ENCODE measurements at regions not wholly inside any gene's neighbourhood (a gene's known extent, or its start where the extent isn't known, plus 50 kb on each side); places are given as distances from the start of the nearest gene placed in this dataset.

- DNase-seq (ENCODE audit: low spot score) = no peak
Measured at GRCh38 chr4:43959976-43960375, 488.6 kb downstream of the KCTD8 start.

DNA sequence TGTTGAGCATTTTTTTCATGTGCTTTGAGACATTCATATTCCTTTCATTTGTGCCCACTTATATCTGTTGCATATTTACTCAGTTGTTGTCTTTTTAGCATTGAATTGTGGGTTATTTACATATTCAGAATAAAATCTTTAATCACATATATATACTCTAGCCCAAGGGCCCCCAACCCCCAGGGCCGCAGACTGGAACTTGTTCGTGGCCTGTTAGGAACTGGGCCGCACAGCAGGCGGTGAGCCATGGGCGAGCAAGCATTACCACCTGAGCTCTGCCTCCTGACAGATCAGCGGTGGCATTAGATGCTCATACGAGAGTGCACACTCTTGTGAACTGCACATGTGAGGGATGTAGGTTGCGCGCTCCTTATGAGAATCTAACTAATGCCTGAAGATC lies 480.6 kb downstream of the KCTD8 start:
- DNase-seq (ENCODE audit: low spot score) = no peak

- no peak for DNase-seq (ENCODE audit: low spot score)
Measured at GRCh38 chr4:43983610-43984009, 465.0 kb downstream of the KCTD8 start.

GRCh38 chr4:43987331-43987944 lies 461.2 kb downstream of the KCTD8 start:
- no peak for DNase-seq (ENCODE audit: low spot score)

DNA sequence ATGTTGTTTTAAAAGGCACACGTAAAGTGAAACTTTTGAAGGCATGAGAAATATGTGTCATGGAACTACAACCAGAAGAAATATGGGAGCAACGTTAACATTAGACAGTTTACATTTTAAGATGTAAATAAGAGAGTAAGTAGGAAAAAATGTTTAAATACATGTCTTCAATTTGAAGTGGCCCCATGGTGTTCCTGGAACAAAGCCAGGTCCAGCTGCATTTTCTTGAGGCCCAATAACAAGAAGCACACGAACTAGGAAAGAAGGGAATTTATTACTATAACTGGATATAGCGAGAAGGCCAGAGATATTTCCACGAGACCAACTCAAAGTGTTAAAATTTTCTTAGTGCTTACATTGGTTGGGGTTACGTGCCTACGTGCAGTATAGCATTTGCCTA lies 458.1 kb downstream of the KCTD8 start:
- DNase-seq (ENCODE audit: low spot score) = no peak

DNA sequence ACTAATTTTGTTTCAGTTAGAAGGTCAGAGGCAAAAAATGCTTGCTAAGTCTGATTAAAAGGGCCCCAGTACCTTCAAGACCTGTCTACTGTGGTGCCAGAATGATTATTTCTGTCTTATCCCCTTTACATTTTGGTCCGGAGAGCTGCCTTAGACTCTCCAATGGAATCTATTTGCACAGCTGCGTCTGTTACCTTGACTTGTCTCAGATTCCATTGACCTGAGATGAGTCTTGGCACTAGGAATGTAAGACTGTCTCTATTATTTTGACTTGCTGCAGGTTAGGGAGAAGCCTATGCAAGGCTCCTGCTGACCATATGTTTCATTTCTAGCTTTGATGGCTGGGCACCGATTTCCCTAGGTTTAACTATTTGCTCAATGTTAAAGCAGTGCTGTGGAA lies 457.6 kb downstream of the KCTD8 start:
- DNase-seq (ENCODE audit: low spot score) = no peak

DNA sequence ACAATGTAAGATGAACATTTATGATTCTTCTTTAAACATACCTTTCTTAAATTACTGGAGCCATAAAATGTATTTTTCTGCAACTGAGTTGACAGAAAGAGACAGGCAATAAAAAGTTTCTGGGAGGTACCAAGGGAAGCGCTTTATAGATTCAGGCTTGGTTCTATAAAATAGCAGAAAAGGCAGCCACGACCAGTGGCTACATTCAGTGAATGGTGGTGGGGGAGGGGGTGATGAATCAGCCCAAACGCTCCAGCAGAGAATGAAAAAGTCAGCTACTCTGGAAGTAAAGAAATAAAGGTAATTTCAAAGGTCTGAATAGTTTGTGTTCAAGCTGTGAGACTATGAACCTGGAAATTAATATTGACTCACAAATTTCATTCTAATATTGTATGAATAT lies 456.1 kb downstream of the KCTD8 start:
- DNase-seq (ENCODE audit: low spot score) = no peak

DNA sequence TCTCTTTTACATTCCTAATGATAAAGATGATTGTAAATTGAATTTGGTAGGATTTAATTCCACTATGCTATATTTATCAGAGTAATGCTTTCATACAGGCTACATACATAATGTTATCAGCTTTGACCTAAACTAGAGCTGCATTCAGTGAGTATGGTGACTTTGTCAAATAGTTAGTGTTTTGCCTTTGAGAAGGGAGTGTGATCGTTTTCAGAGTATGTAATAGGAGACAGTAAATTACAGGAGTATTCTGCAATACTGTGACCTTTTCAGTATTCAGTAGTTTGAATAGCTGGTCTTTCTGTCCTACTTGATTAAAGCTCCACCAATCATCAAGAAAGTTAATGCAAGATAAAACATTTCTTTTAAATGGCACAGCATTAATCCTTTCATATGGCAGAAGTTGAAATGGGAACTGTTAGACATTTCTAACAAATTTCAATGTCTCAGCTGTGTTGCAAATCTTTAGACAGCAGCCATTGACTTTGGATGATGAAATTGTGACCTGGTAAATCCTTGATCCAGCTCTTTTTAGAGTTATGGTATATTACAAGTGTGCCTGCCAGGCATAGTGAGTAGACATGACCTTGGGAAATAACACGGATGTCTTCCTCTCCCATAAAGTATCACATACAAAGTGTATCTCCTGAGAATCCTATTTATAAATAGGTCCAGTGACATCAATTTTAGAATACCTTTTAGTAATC lies 455.3 kb downstream of the KCTD8 start:
- no peak for DNase-seq (ENCODE audit: low spot score)

- DNase-seq (ENCODE audit: low spot score) = no peak
Measured at GRCh38 chr4:43999669-44000068, 448.9 kb downstream of the KCTD8 start.

GRCh38 chr4:44002368-44002767 lies 446.2 kb downstream of the KCTD8 start:
- DNase-seq (ENCODE audit: low spot score) = no peak

GRCh38 chr4:44016570-44017421 lies 431.8 kb downstream of the KCTD8 start:
- DNase-seq (ENCODE audit: low spot score) = no peak

GRCh38 chr4:44017422-44017739 lies 431.2 kb downstream of the KCTD8 start:
- no peak for DNase-seq (ENCODE audit: low spot score)

DNA sequence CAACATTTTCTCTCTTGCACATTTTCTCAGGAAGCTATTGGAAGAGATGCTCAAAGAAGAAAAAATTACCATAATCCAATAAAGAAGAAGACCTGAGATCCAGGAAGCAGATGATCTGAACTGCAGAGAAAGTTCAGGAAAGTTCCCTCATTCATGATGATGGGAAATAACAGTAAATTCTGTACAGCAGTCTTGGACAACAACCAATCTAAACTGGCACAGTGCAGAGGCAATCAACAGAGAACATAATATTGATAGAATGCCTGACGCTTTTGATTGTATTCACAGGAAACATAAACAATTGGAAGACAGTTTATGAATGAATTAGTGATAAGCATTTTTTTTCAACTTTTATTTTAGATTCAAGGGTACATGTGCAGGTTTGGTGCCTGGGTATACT lies 428.9 kb downstream of the KCTD8 start:
- DNase-seq (ENCODE audit: low spot score) = no peak

DNA sequence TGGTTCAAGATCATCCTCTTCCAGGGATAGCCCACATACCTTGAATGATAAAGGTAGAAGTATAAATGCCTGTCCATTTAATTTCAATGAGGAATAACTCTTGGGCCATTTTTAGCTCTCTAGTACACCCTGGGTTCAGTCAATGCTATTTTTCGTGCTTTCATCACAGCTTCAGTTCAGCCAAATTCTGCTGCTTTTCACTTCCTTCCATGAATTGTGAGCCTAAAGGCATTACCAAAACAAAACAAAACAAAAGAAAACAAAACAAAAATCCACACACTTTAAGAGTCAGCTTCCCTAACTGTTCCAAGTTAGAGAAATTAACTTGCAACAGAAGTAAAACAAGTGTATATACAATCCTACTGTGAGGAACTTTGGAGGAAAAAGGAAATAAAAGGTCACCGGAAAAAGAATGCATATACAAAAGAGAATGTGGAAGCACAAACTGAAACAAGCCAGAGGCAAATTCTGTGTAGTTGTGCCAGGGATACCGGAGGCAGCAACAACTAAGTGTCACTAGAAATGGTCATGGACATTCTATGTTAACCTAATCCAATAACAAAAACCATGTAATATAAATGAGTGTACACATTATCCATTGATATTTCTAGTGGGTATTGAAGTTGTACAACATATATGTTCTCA lies 423.1 kb downstream of the KCTD8 start:
- DNase-seq (ENCODE audit: low spot score) = no peak

GRCh38 chr4:44038811-44039210 lies 409.8 kb downstream of the KCTD8 start:
- DNase-seq (ENCODE audit: low spot score) = no peak

DNA sequence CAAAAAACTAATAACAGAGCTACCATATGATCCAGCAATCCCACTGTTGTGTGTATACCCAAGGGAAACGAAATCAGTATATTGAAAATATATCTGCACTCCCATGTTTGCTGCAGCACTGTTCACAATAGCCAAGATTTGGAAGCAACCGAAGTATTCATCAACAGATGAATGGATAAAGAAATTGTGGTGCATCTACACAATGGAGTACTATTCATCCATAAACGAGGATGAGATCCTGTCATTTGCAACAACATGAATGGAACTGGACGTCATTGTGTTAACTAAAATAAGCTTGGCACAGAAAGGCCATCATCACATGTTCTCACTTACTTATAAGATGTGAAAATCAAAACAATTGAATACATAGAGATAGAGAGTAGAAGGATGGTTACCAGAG lies 402.1 kb downstream of the KCTD8 start:
- no peak for DNase-seq (ENCODE audit: low spot score)

DNA sequence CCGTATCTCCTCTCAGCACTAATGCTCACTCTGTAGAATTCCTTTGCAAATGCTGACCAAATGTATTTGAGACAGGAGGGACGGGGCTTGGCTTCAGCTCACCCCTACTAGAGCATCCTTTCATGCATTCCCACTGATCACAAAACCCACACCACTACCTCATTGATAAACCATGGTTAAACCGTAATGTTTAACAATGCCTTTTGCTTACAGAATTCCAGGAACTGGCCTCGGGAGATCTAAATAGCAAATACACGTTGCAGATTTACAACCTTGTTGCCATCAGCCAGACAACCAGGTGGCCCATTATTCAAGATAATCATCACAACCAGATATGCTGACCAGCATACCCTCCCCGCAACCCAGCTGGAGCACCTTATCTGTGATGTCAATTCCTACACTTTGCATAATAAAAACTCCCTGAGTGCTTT lies 391.9 kb downstream of the KCTD8 start:
- DNase-seq (ENCODE audit: low spot score) = no peak

DNA sequence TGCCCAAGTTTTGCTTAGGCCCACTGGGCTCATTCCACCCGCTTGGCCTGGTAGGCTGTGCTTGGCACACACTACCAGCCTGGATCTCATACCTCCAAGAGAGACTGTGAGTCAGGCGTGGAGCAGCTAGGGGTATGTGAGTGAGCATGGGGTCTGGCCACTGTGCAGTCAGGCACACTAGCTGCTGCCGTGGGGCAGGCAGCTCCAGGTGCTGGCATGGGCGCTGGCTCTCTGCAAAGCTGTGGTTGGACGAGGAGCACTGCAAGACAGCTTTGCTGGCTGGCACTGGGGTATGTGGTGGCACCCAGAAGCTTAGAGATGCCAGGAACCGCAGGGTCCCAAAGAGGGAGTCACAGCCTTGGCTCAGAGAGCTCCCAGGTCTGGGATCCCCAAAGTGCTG lies 377.8 kb downstream of the KCTD8 start:
- DNase-seq (ENCODE audit: low spot score) = no peak

GRCh38 chr4:44071959-44072955 lies 376.4 kb downstream of the KCTD8 start:
- no peak for DNase-seq (ENCODE audit: low spot score)

GRCh38 chr4:44086753-44087152 lies 361.9 kb downstream of the KCTD8 start:
- no peak for DNase-seq (ENCODE audit: low spot score)

DNA sequence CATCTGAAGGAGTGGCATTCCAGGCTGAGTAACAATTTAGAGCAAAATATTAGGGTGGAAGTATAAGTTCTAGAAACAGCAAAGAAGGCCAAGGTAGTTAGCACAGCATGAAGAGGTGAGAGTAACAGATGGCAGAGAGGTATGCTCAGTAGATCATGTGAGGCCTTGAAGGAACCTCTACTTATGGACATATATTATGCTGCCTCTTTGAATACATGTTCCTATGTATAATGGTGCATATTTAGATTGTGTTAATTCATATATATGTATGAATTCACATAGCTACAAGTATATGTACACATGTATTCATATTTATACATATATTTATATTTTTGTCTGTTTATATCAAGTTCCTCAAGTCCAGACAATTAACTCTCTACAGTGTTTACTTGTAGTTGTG lies 355.2 kb downstream of the KCTD8 start:
- DNase-seq (ENCODE audit: low spot score) = no peak
